Inflammatory macrophage treated with lipopolysaccharide for 4 hours (primary cell): ENCODE measurements at regions not wholly inside any gene's neighbourhood (a gene's known extent, or its start where the extent isn't known, plus 50 kb on each side); places are given as distances from the start of the nearest gene placed in this dataset.
"Not testable (repeated sequence)": the region's sequence is repeated elsewhere in the genome, so short reads cannot be mapped to it uniquely, and the experiment has no call there.

Experiments
- DNase-seq: peaks from one replicate; pipeline ENCODE4 v3.0.0-alpha.2; 2020

- no peak for DNase-seq
Observed at GRCh38 chr3:151550642-151551041, 89.8 kb upstream of the IGSF10 start.

- no peak for DNase-seq
Observed at GRCh38 chr3:151550025-151550618, 89.3 kb upstream of the IGSF10 start.

DNA sequence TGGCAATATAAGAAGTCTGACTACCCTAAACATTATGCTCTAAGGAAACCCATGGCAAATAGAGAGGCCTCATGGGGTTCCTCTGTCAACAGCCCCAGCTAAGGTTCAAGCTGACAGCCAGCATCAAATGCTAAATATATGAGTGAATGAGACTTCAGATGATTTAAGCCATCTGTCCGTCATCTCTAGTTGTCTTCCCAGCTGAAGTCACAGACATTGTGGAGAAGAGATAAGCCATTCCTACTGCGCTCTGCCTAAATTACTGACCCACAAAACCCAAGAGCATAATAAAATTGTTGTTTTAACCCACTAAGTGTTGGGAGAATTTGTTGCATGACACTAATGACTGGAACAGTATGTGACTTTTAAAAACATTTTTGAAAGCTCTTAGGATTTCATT, 87.3 kb upstream of the IGSF10 start:
- no peak for DNase-seq

DNA sequence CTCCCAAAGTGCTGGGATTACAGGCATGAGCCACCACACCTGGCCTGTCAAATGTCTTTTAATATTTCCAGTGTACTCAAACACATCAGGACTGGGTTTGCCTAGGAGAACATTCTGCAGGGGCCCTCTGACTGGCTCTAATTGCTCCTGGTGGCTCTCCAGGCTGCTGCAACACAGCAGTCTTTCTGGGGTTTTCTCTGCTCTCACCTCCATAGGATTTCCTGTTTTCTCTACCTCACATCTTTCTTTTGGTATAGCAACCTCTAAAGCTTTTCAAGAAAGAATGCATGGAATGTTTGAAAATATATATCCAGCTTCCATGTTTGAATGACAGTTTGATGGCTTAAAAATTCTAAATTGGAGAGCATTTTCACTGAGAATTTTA, 83.3 kb upstream of the IGSF10 start:
- no peak for DNase-seq

GRCh38 chr3:151541178-151541577, 80.3 kb upstream of the IGSF10 start:
- no peak for DNase-seq

DNA sequence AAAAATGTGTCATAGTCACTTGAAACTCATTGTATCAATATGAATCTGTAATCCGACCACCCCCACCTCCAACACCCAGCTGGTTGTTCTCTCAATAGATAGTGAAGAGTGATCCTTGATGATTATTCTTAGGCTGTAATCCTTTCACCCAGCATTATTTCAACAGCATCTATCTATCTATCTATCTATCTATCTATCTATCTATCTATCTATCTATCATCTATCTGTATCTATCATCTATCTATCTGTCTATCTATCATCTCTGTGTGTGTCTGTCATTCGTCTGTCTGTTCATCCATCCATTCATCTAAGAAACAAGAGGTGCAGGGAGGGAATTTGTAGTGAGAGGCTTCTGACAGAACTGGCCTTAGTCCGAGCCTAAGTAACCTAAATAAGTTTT, 78.7 kb upstream of the IGSF10 start:
- no peak for DNase-seq

- peak; percentile 35 for DNase-seq
Observed at GRCh38 chr3:151538456-151539393, 77.9 kb upstream of the IGSF10 start.

- no peak for DNase-seq
Observed at GRCh38 chr3:151537726-151538125, 76.9 kb upstream of the IGSF10 start.

DNA sequence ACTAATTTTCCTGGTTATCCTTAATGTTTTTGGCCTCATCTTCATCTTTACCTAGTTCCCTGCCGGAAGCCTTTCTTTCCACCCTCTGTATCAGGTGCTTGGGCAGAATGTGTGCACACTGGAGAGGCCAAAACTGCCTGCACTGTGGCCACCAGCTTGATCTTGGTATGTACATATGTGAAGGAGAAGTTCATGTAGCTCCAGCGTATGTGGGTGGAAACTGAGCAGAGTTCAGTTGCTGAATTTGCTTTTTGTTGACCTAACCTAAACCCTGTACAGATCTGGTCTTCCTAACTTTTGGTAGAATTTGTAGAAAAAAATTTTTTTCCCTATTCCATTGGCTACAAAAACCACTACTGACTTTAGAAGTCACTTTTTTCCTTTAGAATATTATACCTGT, 65.9 kb upstream of the IGSF10 start:
- DNase-seq = peak; percentile 27

GRCh38 chr3:151520105-151520504, 59.2 kb upstream of the IGSF10 start:
- DNase-seq = no peak

GRCh38 chr3:151511433-151511832, 50.6 kb upstream of the IGSF10 start:
- DNase-seq = not testable (repeated sequence)
